Upper lobe of left lung (tissue), 4 donors: ENCODE measurements at regions not wholly inside any gene's neighbourhood (a gene's known extent, or its start where the extent isn't known, plus 50 kb on each side); places are given as distances from the start of the nearest gene placed in this dataset.

ENCODE experiments used
- POLR2A ChIP-seq, 4 donors: fragments of 450-650 bp; IDR thresholded peaks; one replicate each; pipeline ENCODE4 v1.5.1; 2016 to 2017; ENCODE audit warnings: antibody characterized with exemption in 4 of 4, mild to moderate bottlenecking in 2 of 4
- TF ChIP-seq, protein P1 (sequence below), 6 experiments: fragments of 450-650 bp in 4 of 6; fragments of 200-600 bp in 2 of 6; sonication (generic) in 2 of 6; IDR thresholded peaks; one replicate each; pipeline ENCODE4 v1.5.1; 2016 to 2019; ENCODE audit warnings: antibody characterized with exemption in 6 of 6

DNA sequence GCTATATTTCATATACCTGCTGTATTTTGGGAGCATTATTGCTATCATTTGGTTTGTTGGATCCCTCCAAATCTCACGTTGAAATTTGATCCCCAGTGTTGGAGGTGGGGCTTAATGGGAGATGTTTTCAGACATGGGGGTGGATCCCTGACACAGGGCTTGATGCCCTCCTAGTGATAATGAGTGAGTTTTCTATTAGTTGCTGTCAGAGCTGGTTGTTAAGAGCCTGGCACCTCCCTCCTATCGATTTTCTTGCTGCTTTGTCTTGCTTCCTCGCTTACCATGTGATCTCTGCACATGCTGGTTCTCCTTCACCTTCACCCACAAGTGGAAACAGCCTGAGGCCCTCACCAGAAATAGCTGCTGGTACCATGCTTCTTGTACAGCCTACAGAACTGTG, 259.9 kb upstream of the STARD13 start:
- TF ChIP-seq, protein P1, sequence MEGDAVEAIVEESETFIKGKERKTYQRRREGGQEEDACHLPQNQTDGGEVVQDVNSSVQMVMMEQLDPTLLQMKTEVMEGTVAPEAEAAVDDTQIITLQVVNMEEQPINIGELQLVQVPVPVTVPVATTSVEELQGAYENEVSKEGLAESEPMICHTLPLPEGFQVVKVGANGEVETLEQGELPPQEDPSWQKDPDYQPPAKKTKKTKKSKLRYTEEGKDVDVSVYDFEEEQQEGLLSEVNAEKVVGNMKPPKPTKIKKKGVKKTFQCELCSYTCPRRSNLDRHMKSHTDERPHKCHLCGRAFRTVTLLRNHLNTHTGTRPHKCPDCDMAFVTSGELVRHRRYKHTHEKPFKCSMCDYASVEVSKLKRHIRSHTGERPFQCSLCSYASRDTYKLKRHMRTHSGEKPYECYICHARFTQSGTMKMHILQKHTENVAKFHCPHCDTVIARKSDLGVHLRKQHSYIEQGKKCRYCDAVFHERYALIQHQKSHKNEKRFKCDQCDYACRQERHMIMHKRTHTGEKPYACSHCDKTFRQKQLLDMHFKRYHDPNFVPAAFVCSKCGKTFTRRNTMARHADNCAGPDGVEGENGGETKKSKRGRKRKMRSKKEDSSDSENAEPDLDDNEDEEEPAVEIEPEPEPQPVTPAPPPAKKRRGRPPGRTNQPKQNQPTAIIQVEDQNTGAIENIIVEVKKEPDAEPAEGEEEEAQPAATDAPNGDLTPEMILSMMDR (IDR thresholded peaks at IDR 0.05), result no peak
- TF ChIP-seq POLR2A (IDR thresholded peaks at IDR 0.05), result no peak
